ENCODE measurements at regions not wholly inside any gene's neighbourhood (a gene's known extent, or its start where the extent isn't known, plus 50 kb on each side); places are given as distances from the start of the nearest gene placed in this dataset.

GRCh38 chr7:53326634-53327033 lies 291.2 kb downstream of the POM121L12 start (continued):
- TF ChIP-seq POU5F1 (IDR thresholded peaks at IDR 0.05; ENCODE audit: low read depth, low read length) (peak; percentile 1; the same call in 1 of the 2 replicates), ZNF274 (IDR thresholded peaks at IDR 0.05; ENCODE audit: borderline replicate concordance, extremely low read depth, low read length) (no peak), JUND (IDR thresholded peaks at IDR 0.05; ENCODE audit: low read length) (no peak), BACH1 (IDR thresholded peaks at IDR 0.05; ENCODE audit: low read length) (no peak), SAP30 (IDR thresholded peaks at IDR 0.05; ENCODE audit: insufficient read depth, insufficient replicate concordance, low read length) (no peak), SIRT6 (IDR thresholded peaks at IDR 0.05; ENCODE audit: low read length) (no peak), KDM5A (IDR thresholded peaks at IDR 0.05; ENCODE audit: low read length) (no peak), CBX5 (IDR thresholded peaks at IDR 0.05; ENCODE audit: low read depth, low read length) (no peak)

All from H1 (cell line).